A549 (cell line): ENCODE measurements at regions not wholly inside any gene's neighbourhood (a gene's known extent, or its start where the extent isn't known, plus 50 kb on each side); places are given as distances from the start of the nearest gene placed in this dataset.
"Not testable (repeated sequence)": the region's sequence is repeated elsewhere in the genome, so short reads cannot be mapped to it uniquely, and the experiment has no call there.

Experiments used
- BHLHE40 ChIP-seq: IDR thresholded peaks from 2 replicates; pipeline ENCODE4 v1.6.1; 2012; ENCODE audit warnings: low read depth, low read length, inconsistent platforms
- CEBPB ChIP-seq, 2 experiments: fragments of >200 bp in 1 of 2; sonication (Bioruptor Twin) in 1 of 2; formaldehyde crosslinking in 1 of 2; IDR thresholded peaks; 2 replicates each; pipeline ENCODE4 v1.6.1; 2012 to 2016
- CTCF ChIP-seq: fragments of >200 bp; sonication (Bioruptor Twin); formaldehyde crosslinking; IDR thresholded peaks from 3 replicates; pipeline ENCODE4 v1.5.1; 2016
- EP300 ChIP-seq, 2 experiments: fragments of >200 bp; sonication (Bioruptor Twin); formaldehyde crosslinking; IDR thresholded peaks; 2 replicates in 1 of 2; 3 replicates in 1 of 2; pipeline ENCODE4 v1.6.1; 2016 to 2017
- FOSL2 ChIP-seq, 2 experiments: fragments of 450-650 bp in 1 of 2; fragments of >200 bp in 1 of 2; sonication (Bioruptor Twin) in 1 of 2; formaldehyde crosslinking; IDR thresholded peaks; 2 replicates each; pipeline versions ENCODE4 v1.5.0 to v1.6.1; 2016 to 2020; ENCODE audit warnings: mild to moderate bottlenecking in 1 of 2, moderate library complexity in 1 of 2
- HOXA7 ChIP-seq: fragments of 250-450 bp; sonication (Bioruptor Pico); IDR thresholded peaks from 2 replicates; pipeline ENCODE4 v1.5.0; 2020; ENCODE audit warnings: mild to moderate bottlenecking, moderate library complexity
- NR3C1 ChIP-seq: fragments of >200 bp; sonication (Bioruptor Twin); formaldehyde crosslinking; IDR thresholded peaks from 3 replicates; pipeline ENCODE4 v1.6.1; 2017
- POLR2A ChIP-seq: IDR thresholded peaks from 2 replicates; pipeline ENCODE4 v1.6.1; 2012; ENCODE audit warnings: mild to moderate bottlenecking, low read length
- POLR2AphosphoS2 ChIP-seq: conservative IDR thresholded peaks from 2 replicates; pipeline ENCODE4 v1.6.1; 2012; ENCODE audit warnings: low read length, improper control_type of control experiment, inconsistent platforms
- RAD21 ChIP-seq, 2 experiments: fragments of >200 bp in 1 of 2; sonication (Bioruptor Twin) in 1 of 2; formaldehyde crosslinking in 1 of 2; IDR thresholded peaks in 1 of 2; conservative IDR thresholded peaks in 1 of 2; 2 replicates in 1 of 2; 3 replicates in 1 of 2; pipeline ENCODE4 v1.6.1; 2012 to 2018; ENCODE audit warnings: inconsistent platforms in 1 of 2
- RCOR1 ChIP-seq: fragments of 150-350 bp; IDR thresholded peaks from 2 replicates; pipeline ENCODE4 v1.6.1; 2014; ENCODE audit warnings: antibody characterized with exemption, low read length, low read depth
- RFX5 ChIP-seq: fragments of 450-650 bp; IDR thresholded peaks from 2 replicates; pipeline ENCODE4 v1.7.1; 2014; ENCODE audit warnings: antibody characterized with exemption, mild to moderate bottlenecking, moderate library complexity
- SMC3 ChIP-seq: fragments of >200 bp; sonication (Bioruptor Twin); formaldehyde crosslinking; IDR thresholded peaks from 3 replicates; pipeline ENCODE4 v1.6.1; 2018; ENCODE audit warnings: inconsistent platforms
- ZSCAN20 ChIP-seq: fragments of 250-450 bp; sonication (Bioruptor Pico); IDR thresholded peaks from 2 replicates; pipeline ENCODE4 v1.8.0; 2022; ENCODE audit warnings: mild to moderate bottlenecking, moderate library complexity

GRCh38 chr1:172847814-172848213, 188.9 kb downstream of the FASLG start:
- not testable (repeated sequence) for TF ChIP-seq ZSCAN20; CTCF; SMC3; HOXA7 (CRISPR knock-in tag); EP300 (IDR thresholded peaks at IDR 0.05); FOSL2 (IDR thresholded peaks at IDR 0.05); FOSL2 (CRISPR knock-in tag; IDR thresholded peaks at IDR 0.05); RCOR1; RAD21 (conservative IDR thresholded peaks at IDR 0.05 in 1 of 2, IDR thresholded peaks at IDR 0.05 in 1 of 2); POLR2A; BHLHE40; CEBPB (IDR thresholded peaks at IDR 0.05); RFX5; POLR2AphosphoS2; NR3C1
